KOPT-K1 (cell line): ENCODE measurements at regions not wholly inside any gene's neighbourhood (a gene's known extent, or its start where the extent isn't known, plus 50 kb on each side); places are given as distances from the start of the nearest gene placed in this dataset.

Experiments
- H3K27ac ChIP-seq: fragments of 200-600 bp; sonication (generic); 2 replicates; pipeline ENCODE4 v1.5.1; 2016; ENCODE audit warnings: antibody characterized with exemption, mild to moderate bottlenecking, low read depth, low read length; ENCODE audit not compliant: poor library complexity, severe bottlenecking
- H3K36me3 ChIP-seq: fragments of 200-600 bp; sonication (generic); 2 replicates; pipeline ENCODE4 v1.5.1; 2017; ENCODE audit warnings: antibody characterized with exemption, mild to moderate bottlenecking, low read length, moderate library complexity; ENCODE audit not compliant: insufficient read depth
- H3K9me3 ChIP-seq: fragments of 200-600 bp; sonication (generic); 2 replicates; pipeline ENCODE4 v1.5.1; 2017; ENCODE audit warnings: antibody characterized with exemption, low read length, mild to moderate bottlenecking; ENCODE audit not compliant: insufficient read depth, poor library complexity, severe bottlenecking

- no peaks in the 10 kb centered on the region for H3K9me3 ChIP-seq
- no peaks in the 10 kb centered on the region for H3K36me3 ChIP-seq
- H3K27ac ChIP-seq: no peak overlapping the region
Measured at GRCh38 chr3:84077479-84077878, 881.3 kb upstream of the CADM2 start.

- no peaks in the 10 kb centered on the region for H3K9me3 ChIP-seq
- no peak overlapping the region for H3K27ac ChIP-seq
- no peaks in the 10 kb centered on the region for H3K36me3 ChIP-seq
Measured at GRCh38 chr3:84082726-84083125, 876.1 kb upstream of the CADM2 start.

- no peaks in the 10 kb centered on the region for H3K36me3 ChIP-seq
- H3K27ac ChIP-seq: no peak overlapping the region
- H3K9me3 ChIP-seq: no peaks in the 10 kb centered on the region
Measured at GRCh38 chr3:84092907-84093306, 865.9 kb upstream of the CADM2 start.

GRCh38 chr3:84096188-84096587 lies 862.6 kb upstream of the CADM2 start:
- no peak overlapping the region for H3K27ac ChIP-seq
- H3K36me3 ChIP-seq: no peaks in the 10 kb centered on the region
- H3K9me3 ChIP-seq: no peaks in the 10 kb centered on the region

- no peaks in the 10 kb centered on the region for H3K36me3 ChIP-seq
- H3K27ac ChIP-seq: no peak overlapping the region
- H3K9me3 ChIP-seq: no peaks in the 10 kb centered on the region
Measured at GRCh38 chr3:84100861-84101260, 857.9 kb upstream of the CADM2 start.

GRCh38 chr3:84108442-84108971 lies 850.3 kb upstream of the CADM2 start:
- no peak overlapping the region for H3K27ac ChIP-seq
- H3K36me3 ChIP-seq: no peaks in the 10 kb centered on the region
- no peaks in the 10 kb centered on the region for H3K9me3 ChIP-seq

- no peak overlapping the region for H3K27ac ChIP-seq
- no peaks in the 10 kb centered on the region for H3K36me3 ChIP-seq
- no peaks in the 10 kb centered on the region for H3K9me3 ChIP-seq
Measured at GRCh38 chr3:84109911-84110310, 848.9 kb upstream of the CADM2 start.

GRCh38 chr3:84110787-84111186 lies 848.0 kb upstream of the CADM2 start:
- Histone ChIP-seq H3K27ac (no peak overlapping the region), H3K9me3 (no peaks in the 10 kb centered on the region), H3K36me3 (no peaks in the 10 kb centered on the region)

- no peaks in the 10 kb centered on the region for H3K36me3 ChIP-seq
- H3K9me3 ChIP-seq: no peaks in the 10 kb centered on the region
- no peak overlapping the region for H3K27ac ChIP-seq
Measured at GRCh38 chr3:84125201-84125721, 833.5 kb upstream of the CADM2 start.

GRCh38 chr3:84125760-84126159 lies 833.0 kb upstream of the CADM2 start:
- Histone ChIP-seq H3K36me3 (no peaks in the 10 kb centered on the region), H3K9me3 (no peaks in the 10 kb centered on the region), H3K27ac (no peak overlapping the region)

- Histone ChIP-seq H3K27ac (no peak overlapping the region), H3K9me3 (no peaks in the 10 kb centered on the region)
Measured at GRCh38 chr3:84126160-84126559, 832.6 kb upstream of the CADM2 start.

GRCh38 chr3:84128024-84128423 lies 830.8 kb upstream of the CADM2 start:
- Histone ChIP-seq H3K27ac (no peak overlapping the region), H3K9me3 (no peaks in the 10 kb centered on the region)

More at GRCh38 chr3:84126160-84126559, 832.6 kb upstream of the CADM2 start:
- H3K36me3 ChIP-seq: no peaks in the 10 kb centered on the region

GRCh38 chr3:84136425-84136824 lies 822.4 kb upstream of the CADM2 start:
- Histone ChIP-seq H3K9me3 (no peaks in the 10 kb centered on the region), H3K36me3 (no peaks in the 10 kb centered on the region), H3K27ac (no peak overlapping the region)

More at GRCh38 chr3:84128024-84128423, 830.8 kb upstream of the CADM2 start:
- no peaks in the 10 kb centered on the region for H3K36me3 ChIP-seq

- Histone ChIP-seq H3K27ac (no peak overlapping the region), H3K9me3 (no peaks in the 10 kb centered on the region), H3K36me3 (no peaks in the 10 kb centered on the region)
Measured at GRCh38 chr3:84140631-84141030, 818.2 kb upstream of the CADM2 start.

GRCh38 chr3:84141571-84141970 lies 817.2 kb upstream of the CADM2 start:
- H3K36me3 ChIP-seq: no peaks in the 10 kb centered on the region
- H3K27ac ChIP-seq: no peak overlapping the region
- H3K9me3 ChIP-seq: no peaks in the 10 kb centered on the region

- Histone ChIP-seq H3K27ac (no peak overlapping the region), H3K36me3 (no peaks in the 10 kb centered on the region), H3K9me3 (no peaks in the 10 kb centered on the region)
Measured at GRCh38 chr3:84165328-84165727, 793.5 kb upstream of the CADM2 start.
